ENCODE measurements at regions not wholly inside any gene's neighbourhood (a gene's known extent, or its start where the extent isn't known, plus 50 kb on each side); places are given as distances from the start of the nearest gene placed in this dataset.

DNA sequence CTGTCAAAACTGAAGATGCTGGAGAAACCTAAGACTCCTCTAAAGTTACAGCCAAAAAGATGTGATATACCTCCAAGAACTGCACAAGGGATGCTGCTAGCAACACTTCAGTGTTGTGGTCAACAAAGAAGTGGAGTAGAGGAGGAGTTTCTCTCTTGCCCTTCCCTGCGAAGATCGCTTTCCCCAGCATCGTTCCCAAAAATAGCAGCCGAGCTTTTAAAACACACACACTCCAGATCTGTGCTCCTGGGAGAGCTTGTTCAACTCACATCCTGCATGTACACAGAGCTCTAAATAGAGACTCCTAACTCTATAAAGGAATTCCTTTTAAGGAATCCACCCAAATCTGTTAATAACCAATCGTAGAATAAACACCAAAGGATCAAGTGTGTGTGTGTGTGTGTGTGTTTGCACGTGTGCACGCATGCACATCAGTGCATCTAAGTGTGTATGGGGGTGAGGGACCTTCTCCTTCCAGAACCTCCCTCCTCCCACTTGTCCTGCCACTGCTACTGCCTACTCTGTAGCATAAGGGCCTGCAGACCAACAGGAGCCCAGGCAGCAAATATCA is 58.5 kb downstream of the PSMG1 start:
- DNase-seq: no peak

DNA sequence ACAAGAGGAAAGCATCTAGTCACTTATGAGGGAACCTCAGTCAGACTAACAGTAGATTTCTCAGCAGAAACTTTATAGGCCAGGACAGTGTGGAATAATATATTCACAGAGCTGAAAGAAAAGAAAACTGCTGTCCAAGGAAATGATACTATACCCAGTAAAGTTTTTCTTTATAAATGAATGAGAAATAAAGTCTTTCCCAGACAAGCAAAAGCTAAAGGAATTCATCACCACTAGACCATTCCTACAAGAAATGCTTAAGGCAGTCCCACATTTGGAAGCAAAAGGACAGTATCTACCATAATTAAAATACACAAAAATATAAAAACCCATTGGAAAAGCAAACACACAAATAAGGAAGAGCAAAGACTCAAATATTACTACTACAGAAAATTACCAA is 59.9 kb downstream of the PSMG1 start:
- no peak for DNase-seq

GRCh38 chr21:39121600-39122355 is 61.5 kb downstream of the PSMG1 start:
- DNase-seq: no peak

GRCh38 chr21:39120876-39121599 is 62.2 kb downstream of the PSMG1 start:
- no peak for DNase-seq

- DNase-seq: no peak
Observed at GRCh38 chr21:39119891-39120290, 63.4 kb downstream of the PSMG1 start.

- no peak for DNase-seq
Observed at GRCh38 chr21:39118604-39119215, 64.5 kb downstream of the PSMG1 start.

GRCh38 chr21:39118061-39118460 is 65.2 kb downstream of the PSMG1 start:
- no peak for DNase-seq

DNA sequence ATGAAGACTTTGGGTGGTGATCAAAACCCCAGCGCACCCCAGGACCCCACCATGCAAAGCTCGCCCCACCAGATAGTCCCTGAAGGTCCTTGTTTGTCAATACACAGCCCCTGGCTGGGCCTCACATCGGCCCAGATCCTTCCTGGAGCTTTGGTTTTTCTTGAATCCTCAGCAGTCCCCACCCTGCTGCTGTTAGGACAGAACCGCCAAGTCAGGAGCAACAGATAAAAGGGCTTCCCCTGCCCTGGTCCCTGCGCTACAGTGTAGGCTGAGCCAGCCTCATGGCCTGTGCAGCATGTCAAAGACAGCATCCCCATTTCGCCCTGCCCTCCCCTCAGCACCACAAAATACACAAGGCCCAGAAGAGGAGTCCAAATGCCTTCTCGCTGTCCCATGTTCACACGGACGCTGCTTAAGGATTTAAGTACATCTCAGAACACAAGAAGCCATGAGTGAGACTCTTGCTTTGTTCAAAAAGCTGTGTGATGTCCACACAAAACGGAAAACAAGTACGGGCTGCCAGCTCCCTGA is 65.7 kb downstream of the PSMG1 start:
- DNase-seq: no peak

- no peak for DNase-seq
Observed at GRCh38 chr21:39116761-39117439, 66.4 kb downstream of the PSMG1 start.

GRCh38 chr21:39115576-39116235 is 67.5 kb downstream of the PSMG1 start:
- no peak for DNase-seq

DNA sequence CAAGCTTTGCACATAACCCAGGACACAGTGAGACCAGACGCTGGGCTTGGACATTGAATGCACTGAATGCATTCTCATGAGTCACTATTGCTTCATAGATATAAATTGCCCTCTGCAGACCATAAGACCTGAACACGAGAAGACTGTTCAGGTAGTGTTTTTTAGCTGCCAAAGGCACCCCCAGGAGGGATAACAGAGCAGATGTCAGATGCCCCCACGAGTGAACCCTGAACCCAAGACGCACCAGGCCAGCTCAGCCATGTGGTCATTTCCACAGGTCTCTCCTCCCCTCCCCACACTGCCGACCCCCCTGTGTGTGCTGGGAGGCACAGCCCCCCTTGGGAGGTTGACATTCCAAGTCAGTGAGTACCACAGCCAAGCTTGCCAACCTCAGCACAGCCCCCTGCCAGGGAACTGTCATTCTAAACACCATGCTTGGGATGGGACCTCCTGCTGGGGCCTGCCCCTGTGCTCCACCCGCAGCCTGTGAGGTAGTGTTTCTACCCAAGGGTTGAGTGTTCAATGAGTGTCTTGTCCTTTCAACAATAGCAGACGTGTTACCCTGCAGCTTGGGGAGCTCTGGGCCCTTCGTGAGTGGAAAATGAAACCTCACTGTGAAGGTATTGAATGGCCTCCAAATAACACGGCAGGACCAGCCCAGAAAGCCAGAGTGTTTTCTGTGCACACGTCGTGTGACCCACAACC is 68.2 kb downstream of the PSMG1 start:
- DNase-seq: no peak

DNA sequence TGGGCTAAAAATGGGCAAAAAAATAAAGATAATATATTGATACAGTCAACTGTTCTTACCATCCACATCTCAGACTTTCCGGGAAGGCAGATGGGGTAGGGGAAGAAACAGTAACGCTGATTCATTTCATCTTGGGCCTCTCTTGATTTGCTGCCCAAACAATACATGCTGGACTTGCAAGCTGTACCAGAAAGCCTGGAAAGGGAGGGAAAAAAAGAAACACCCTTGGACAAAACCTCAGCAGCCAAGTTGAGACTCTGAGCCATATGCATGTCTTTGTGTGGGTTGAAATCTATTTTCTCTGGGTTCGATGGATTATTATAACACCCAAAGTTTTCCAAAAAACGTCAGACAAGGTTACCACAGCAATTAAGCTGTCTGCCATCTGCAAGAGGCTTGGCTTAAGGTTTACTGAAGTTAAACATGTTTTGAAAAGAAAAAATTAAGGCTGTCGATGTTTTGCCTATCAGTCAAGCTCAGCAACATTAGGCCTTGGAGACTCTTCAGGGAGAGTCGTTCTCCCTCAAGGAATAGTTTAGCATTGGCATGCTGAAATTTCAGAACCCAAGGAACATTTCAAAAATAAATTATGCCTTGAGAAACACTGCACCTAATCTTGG is 71.2 kb downstream of the PSMG1 start:
- DNase-seq: no peak

- no peak for DNase-seq
Observed at GRCh38 chr21:39110431-39110830, 72.8 kb downstream of the PSMG1 start.

DNA sequence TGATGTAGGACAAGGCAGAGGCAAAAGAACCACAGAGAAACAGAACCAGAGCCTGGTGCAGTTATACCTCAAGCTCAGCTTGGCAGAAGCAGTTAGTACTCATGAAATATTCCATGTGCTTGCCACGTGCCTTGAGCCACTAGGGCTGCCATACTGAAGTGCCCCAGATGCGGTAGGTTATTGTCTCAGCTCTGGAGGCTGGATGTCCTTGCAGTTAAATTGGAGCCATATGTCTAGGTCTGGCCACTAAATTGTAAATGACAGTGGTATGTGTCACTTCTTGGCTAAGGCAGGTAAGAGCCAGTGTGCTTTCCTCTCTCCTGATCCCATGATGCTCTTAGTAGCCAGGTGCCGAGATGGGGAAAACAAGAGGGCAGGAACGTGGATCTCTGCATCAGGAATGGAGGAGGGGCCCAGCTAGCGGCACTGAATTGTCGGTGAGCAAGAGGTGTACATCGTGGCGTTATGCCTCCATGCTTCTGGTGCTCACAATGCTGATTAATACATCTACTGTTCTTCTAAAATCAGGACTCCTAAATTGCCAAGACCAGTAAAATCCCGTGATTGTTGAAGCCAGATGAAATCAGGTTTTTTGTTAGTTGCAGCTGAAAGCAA is 73.5 kb downstream of the PSMG1 start:
- no peak for DNase-seq

GRCh38 chr21:39109163-39109530 is 74.1 kb downstream of the PSMG1 start:
- no peak for DNase-seq

DNA sequence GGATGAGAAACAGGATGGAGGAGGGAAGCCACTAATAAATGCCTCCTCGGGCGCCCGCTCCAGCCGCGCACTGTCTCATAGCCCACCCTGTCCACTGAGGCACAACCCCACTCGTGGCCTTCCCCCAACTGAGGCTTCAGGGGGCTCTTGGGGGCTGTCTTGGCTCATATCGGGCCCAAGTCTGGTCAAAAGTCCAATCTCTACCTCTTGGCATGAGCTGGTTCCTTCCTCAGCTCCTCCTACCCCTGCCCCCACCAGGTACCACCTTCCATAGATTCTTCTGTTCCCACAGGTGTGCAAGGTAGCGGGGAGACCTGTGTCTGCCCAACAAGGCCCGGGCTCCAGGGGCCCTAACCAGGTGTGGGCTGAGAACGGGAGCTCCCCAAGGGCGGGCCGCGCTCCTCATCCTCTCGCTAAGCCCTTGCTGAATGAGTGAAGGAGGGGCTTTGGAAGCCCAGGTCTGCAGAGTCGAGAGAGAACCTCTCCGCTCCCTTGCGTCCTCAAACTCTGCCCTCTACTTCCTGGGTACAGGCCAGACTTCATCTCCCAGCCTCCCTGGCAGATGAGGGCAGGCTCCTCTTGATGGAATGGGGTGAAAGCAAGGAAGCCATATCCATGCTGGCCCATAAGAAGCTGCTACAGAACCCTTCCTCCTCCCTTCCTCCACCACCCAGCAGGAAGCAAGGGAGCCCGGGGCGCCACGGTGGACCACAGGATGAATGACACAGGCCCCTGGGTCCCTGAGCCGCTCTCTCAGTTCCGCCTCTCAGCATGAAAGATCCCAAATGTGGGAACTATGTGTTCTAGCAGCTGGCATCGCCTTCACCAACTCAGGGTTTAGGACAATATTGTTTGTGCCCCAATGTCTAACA is 74.7 kb downstream of the PSMG1 start:
- no peak for DNase-seq

DNA sequence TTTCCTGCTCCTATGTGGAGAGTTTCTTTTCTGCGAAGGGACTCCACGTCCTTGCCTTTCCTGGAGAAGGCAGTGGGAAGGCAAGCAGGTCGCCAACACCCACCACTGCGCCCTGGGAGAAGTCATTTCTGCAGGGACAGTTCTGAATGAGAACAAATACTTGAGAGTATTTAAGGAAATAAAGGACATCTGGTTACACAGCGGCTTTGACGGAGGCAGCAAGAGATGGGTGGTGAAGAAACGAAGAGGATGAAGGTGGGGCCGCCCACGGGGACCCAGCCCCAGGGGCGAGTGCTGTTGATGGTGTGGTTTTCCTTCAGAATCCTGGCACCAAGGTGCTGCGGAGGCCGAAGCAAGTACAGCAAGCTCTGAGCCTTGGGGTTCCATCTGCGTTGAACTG is 75.5 kb downstream of the PSMG1 start:
- no peak for DNase-seq

GRCh38 chr21:39106881-39107462 is 76.3 kb downstream of the PSMG1 start:
- DNase-seq: no peak

DNA sequence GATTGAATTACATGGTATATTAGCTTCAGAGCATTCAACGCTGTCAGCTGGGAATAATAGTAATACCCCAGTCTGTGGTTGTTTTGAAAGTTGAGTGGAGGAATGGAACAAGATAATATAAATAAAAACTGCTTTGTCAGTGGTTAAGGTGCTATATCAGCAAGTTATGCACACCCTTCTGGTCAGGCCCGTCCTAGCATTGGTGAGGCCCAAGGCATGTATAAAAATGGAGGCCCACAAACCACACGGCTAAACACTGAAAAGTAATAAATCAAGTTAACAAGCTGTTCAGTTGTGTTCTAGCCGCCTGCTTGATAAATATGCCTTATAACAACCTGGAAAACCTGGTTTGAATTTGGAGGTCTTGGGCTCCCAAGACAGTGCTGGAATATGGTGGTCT is 77.4 kb downstream of the PSMG1 start:
- no peak for DNase-seq
